Esophagus squamous epithelium (tissue), 4 donors: ENCODE measurements at regions not wholly inside any gene's neighbourhood (a gene's known extent, or its start where the extent isn't known, plus 50 kb on each side); places are given as distances from the start of the nearest gene placed in this dataset.

Experiments used
- POLR2A ChIP-seq, 4 donors: fragments of 450-650 bp; IDR thresholded peaks; one replicate each; pipeline ENCODE4 v1.6.1; 2017; ENCODE audit warnings: antibody characterized with exemption in 4 of 4, mild to moderate bottlenecking in 4 of 4, moderate library complexity in 3 of 4
- TF ChIP-seq, protein P1 (sequence below), 6 experiments: fragments of 450-650 bp in 4 of 6; fragments of 200-600 bp in 2 of 6; sonication (generic) in 2 of 6; IDR thresholded peaks; one replicate each; pipeline ENCODE4 v1.5.1; 2016 to 2019; ENCODE audit warnings: antibody characterized with exemption in 6 of 6, mild to moderate bottlenecking in 4 of 6, moderate library complexity in 4 of 6

DNA sequence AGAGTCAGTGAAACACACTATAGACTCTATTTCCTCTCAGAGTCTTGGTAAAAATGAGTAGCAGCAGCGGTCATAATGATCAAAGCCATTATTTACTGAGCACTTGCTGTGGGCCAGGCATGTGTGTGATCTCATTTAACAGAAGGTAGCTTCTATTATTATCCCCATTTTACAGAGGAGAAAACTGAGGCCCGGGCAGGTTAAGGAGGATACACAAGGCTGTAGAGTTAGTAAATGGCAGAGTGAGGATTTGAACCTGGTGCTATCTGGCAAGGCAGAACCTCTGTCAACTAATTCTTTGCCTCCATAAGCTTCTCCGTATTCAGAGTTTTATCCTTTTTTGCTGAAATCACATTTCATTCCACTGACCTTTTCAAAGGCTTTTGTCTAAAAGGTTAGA lies 122.2 kb upstream of the SALL4 start:
- no peak for TF ChIP-seq POLR2A (IDR thresholded peaks at IDR 0.05)
- TF ChIP-seq, protein P1, sequence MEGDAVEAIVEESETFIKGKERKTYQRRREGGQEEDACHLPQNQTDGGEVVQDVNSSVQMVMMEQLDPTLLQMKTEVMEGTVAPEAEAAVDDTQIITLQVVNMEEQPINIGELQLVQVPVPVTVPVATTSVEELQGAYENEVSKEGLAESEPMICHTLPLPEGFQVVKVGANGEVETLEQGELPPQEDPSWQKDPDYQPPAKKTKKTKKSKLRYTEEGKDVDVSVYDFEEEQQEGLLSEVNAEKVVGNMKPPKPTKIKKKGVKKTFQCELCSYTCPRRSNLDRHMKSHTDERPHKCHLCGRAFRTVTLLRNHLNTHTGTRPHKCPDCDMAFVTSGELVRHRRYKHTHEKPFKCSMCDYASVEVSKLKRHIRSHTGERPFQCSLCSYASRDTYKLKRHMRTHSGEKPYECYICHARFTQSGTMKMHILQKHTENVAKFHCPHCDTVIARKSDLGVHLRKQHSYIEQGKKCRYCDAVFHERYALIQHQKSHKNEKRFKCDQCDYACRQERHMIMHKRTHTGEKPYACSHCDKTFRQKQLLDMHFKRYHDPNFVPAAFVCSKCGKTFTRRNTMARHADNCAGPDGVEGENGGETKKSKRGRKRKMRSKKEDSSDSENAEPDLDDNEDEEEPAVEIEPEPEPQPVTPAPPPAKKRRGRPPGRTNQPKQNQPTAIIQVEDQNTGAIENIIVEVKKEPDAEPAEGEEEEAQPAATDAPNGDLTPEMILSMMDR (IDR thresholded peaks at IDR 0.05), result no peak
